Islet precursor cell (in vitro differentiated cells): ENCODE measurements at regions not wholly inside any gene's neighbourhood (a gene's known extent, or its start where the extent isn't known, plus 50 kb on each side); places are given as distances from the start of the nearest gene placed in this dataset.
"Not testable (repeated sequence)": the region's sequence is repeated elsewhere in the genome, so short reads cannot be mapped to it uniquely, and the experiment has no call there.

ENCODE experiments used
- DNase-seq: peaks from one replicate; pipeline ENCODE4 v3.0.0-alpha.2; 2018

GRCh38 chr7:42677751-42678699 lies 233.8 kb downstream of the C7orf25 start:
- no peak for DNase-seq

DNA sequence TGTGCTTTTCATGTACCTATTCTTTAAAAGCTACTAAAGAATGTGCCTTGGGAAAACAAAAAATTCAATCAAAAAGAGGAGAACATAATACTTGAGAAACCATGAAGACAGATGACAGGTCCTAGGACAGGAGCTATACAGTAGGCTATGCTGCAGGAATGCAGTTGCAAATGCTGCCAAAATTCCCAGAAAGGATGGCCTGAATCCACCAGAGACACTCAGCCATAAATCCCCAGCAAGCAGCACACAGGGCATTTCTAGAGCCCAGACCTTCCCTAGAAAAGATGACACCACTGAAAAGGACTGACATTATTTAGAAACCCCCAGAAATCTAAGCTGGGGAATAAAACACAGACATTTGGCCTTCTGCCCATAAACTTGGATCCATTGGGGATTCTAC lies 237.3 kb downstream of the C7orf25 start:
- DNase-seq: no peak

- DNase-seq: no peak
Measured at GRCh38 chr7:42673951-42674350, 237.9 kb downstream of the C7orf25 start.

- DNase-seq: no peak
Measured at GRCh38 chr7:42672339-42672999, 239.4 kb downstream of the C7orf25 start.

DNA sequence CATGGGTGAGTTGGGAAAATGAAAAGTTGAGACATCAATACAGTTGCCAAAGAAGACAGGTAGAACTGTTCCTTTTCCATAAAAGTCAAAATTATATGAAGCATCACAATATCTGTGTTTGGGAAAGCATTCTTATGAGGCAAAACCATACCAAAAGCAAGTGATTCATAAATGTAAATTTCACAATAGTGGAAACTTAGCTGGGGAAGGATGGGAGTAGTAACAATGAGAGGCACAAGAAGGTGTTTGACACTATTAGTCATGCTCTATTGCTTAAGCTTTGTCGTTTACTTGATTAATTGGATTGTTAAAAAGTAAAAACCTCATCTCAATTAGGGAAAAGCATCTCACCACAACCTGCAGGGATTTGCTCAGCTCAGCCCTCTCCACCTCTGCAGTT lies 240.2 kb downstream of the C7orf25 start:
- DNase-seq: no peak

- DNase-seq: no peak
Measured at GRCh38 chr7:42666994-42667393, 244.9 kb downstream of the C7orf25 start.

DNA sequence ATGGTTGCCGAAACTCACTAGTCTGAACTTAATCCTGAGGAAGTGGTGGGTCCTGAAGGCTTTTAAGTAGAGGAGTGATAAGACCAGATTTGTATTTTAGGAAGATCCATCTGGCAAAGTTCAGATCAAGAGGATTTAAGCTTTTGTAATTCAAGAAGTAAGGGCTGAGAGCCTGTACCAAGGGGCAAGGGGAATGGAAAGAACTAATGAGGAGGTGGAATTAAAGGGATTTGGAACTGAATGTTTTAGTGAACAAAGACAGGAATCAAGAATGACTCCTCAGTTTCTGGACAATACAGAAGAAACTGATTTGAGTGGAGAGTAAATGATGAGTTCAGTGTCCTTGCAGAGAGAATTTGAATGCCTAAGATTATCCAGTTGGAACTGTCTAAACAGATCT lies 249.0 kb downstream of the C7orf25 start:
- DNase-seq: no peak

DNA sequence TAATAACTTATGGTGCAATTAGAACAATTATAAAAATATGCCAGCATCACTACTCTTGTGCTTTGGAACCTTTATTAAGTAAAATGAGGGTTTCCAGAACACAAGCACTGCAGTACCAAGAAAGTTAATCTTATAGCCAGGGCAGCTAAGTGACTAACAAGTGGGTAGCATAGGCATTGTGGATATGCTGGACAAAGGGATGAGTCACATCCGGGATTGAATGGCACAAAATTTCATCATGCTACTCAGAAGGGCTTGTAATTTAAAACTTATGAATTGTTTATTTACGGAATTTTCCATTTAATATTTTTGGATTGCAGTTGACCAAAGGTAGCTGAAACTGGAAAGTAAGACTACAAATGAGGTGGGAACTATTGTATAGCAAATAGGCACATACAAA lies 250.6 kb downstream of the C7orf25 start:
- DNase-seq: no peak

- DNase-seq: no peak
Measured at GRCh38 chr7:42650701-42651100, 261.2 kb downstream of the C7orf25 start.

DNA sequence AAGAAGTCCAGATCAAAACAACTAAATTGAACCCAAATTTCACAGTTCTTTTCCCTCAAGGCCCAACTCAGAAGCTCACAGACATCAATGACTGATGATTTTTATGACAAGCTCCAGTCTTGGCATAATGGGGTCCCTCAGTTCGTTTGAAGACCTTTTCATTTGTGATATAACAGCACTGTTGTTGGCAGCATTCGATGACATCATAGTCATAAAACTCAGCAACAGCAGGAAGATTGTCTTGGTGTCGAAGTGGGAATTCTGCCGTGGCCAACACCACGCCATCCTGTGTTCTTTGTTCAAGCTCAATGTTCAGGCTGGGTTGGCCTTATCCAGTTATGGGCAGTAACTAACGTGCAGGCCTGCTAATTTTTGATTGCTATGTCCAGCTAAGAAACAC lies 261.7 kb downstream of the C7orf25 start:
- DNase-seq: no peak

DNA sequence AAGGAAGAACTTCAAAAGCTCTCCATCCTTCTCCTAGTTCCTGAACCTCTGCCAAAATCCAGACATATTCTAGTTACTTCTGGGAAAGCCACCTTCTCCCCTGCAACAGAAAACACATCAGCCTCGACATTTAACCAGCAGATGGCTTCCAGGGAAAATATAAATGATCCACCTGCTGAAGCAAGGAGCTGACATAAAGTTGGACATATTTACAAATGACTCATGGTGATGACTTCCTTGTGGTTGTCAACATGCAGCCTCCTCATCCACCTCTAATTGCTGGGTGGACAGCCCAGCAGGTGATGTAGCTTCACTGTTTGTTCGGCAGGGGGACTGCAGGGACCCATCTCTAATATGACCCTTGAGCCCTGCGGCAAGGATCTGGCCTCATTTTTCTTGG lies 266.0 kb downstream of the C7orf25 start:
- DNase-seq: no peak

- DNase-seq: no peak
Measured at GRCh38 chr7:42642699-42643098, 269.2 kb downstream of the C7orf25 start.

GRCh38 chr7:42639930-42640329 lies 271.9 kb downstream of the C7orf25 start:
- no peak for DNase-seq

GRCh38 chr7:42636380-42636779 lies 275.5 kb downstream of the C7orf25 start:
- not testable (repeated sequence) for DNase-seq

GRCh38 chr7:42628054-42628453 lies 283.8 kb downstream of the C7orf25 start:
- no peak for DNase-seq

DNA sequence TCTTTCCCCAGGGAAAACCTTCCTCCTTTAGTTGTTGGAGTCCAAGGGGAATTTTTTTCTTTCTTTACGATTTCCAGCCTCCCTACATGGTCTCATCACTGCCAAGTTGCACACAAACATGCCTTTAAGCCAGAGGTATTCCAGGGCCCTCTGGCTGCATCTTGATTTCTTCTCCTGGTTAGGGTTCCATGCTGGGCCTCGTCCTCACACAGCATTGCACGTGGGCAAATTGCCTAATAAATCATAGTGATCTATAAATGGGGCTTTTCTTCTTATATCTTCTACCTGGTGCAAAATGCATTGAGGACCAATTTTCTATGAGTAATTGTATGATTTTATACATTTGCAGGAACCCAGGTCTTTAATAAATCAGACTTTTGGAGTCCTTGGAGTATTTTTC lies 284.2 kb downstream of the C7orf25 start:
- no peak for DNase-seq

GRCh38 chr7:42627101-42627500 lies 284.8 kb downstream of the C7orf25 start:
- no peak for DNase-seq

GRCh38 chr7:42625421-42625820 lies 286.4 kb downstream of the C7orf25 start:
- no peak for DNase-seq

DNA sequence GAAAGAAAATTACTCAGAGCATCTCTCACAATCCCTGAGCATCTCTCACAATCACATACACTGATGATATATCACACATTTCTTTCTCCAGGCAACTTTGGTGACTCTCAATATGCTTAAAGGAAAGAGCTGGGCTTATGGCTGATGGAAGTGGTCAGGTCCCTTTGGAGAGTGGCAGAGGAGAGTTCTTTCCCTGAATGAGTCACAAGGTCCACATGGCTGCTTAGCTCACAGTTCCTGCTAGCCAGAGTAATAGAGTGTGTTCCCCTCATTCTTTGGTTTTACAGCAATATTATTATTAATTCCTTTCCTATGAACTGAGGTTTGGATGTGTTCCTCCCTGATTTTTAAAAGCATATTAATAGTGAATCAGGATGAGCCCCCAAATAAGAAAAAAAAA lies 287.4 kb downstream of the C7orf25 start:
- no peak for DNase-seq

GRCh38 chr7:42621543-42622219 lies 290.2 kb downstream of the C7orf25 start:
- DNase-seq: no peak

DNA sequence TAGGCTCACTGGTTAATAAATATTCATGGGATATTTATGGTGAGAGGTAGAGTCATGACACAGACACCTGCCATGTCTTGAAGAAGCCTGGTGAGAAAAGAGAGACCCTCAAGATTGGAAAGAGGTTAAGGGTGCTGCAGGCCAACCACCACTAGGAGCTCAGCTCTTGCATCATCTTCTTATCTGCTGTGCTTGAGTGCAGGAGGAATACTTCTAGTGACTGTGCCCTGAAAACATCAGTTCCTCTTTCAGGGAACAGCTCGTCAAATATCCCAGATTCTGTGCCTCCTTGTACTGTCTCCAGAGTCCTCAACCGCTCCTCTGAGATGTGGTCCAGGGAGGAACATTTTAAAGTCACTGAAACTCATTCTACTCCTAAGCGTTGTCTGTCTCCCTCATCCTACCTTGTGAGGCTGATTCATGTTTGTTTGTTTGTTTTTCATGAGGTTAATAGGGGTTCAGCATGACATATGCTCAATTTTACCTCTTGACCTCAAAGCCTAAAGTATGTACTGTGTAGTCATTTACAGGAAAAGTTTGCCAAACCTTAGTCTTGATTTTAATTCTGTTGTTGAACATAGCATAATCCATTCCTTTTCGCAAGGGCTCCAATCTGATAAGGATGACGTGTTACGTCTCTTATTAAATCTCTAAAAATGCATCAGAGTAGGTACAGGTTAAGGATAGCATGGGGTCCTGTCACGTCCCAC lies 293.1 kb downstream of the C7orf25 start:
- no peak for DNase-seq

DNA sequence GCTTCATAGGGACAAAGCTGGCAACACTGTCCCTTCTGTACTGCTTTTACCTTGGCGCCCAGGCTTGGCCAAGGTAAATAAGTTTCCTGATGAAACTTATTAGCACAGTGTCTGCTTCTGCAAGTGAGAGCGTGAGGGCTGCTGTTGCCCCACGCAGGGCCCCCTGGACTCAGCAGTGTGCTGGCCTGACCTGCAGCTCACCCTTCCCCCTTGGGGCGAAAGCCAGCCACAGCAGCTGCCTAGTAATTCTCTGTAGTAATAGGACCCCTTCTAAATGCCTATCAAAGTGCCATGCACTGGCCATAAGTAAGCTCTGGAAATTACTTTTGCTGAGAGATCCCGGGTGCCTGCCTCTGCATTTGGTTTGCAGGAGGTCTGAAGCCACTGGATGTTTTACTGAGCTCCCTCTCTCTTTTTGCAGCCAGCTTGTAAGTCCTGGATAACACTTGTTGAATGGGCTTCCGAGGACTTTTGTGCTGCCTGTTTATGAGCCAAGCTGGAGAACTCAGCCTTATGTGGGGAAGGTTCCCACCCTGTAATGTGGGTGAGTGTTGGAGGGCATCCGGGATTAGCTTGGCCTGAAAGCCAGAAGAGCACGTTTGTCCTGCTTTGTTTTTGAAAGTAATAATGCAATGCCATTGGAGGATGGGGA lies 293.9 kb downstream of the C7orf25 start:
- no peak for DNase-seq
